Lower leg skin (tissue), 4 donors: ENCODE measurements at regions not wholly inside any gene's neighbourhood (a gene's known extent, or its start where the extent isn't known, plus 50 kb on each side); places are given as distances from the start of the nearest gene placed in this dataset.

Experiments used
- DNase-seq, 2 donors: peaks; one replicate each; pipeline ENCODE4 v3.0.0-alpha.2; 2019; ENCODE audit warnings: low spot score in 2 of 2
- H3K4me3 ChIP-seq: fragments of 200-600 bp; sonication (generic); 2 replicates; pipeline ENCODE4 v1.5.1; 2017; ENCODE audit warnings: mild to moderate bottlenecking, low read depth; ENCODE audit not compliant: poor library complexity, severe bottlenecking
- POLR2A ChIP-seq, 2 donors: fragments of 450-650 bp; IDR thresholded peaks; one replicate each; pipeline ENCODE4 v1.6.1; 2016 to 2017; ENCODE audit warnings: antibody characterized with exemption in 2 of 2, mild to moderate bottlenecking in 1 of 2, moderate library complexity in 1 of 2
- WGBS, 2 donors: methylation state at CpG; one replicate each; pipeline ENCODE4 v1.1.5; 2018; 5-methylcytosine and 5-hydroxymethylcytosine counted together
- intact Hi-C: fragments of 100-400 bp; cut with DNase I; formaldehyde crosslinking; loops from one replicate; pipeline ENCODE4 v1.15.0; 2023; ENCODE audit warnings: low total_unique reads
- TF ChIP-seq, protein P1 (sequence below), 3 donors: fragments of 450-650 bp; IDR thresholded peaks; one replicate each; pipeline ENCODE4 v1.5.1; 2016; ENCODE audit warnings: antibody characterized with exemption in 3 of 3, mild to moderate bottlenecking in 3 of 3, moderate library complexity in 2 of 3

DNA sequence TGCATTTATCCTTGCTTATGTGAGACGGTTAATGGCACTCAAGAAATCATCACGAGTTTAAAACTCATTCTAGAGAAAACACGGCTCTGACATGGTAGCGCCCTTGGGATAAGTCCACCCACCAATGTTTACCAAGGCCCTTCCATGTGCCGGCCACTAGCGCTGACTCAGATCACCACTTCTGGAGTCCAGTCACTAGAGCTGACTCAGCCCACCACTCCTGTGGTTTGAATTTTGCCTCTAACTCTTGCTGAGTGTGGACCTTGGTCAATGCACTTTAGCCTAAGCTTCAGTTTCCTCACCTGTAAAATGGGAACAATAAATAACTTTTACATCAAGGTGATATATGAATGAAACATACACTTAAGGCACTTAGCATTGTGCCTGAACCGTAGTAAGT, 358.4 kb upstream of the PROK2 start:
- no peak overlapping the region for H3K4me3 ChIP-seq
- DNase-seq = no peak
- TF ChIP-seq POLR2A (IDR thresholded peaks at IDR 0.05) = no peak
- TF ChIP-seq, protein P1, sequence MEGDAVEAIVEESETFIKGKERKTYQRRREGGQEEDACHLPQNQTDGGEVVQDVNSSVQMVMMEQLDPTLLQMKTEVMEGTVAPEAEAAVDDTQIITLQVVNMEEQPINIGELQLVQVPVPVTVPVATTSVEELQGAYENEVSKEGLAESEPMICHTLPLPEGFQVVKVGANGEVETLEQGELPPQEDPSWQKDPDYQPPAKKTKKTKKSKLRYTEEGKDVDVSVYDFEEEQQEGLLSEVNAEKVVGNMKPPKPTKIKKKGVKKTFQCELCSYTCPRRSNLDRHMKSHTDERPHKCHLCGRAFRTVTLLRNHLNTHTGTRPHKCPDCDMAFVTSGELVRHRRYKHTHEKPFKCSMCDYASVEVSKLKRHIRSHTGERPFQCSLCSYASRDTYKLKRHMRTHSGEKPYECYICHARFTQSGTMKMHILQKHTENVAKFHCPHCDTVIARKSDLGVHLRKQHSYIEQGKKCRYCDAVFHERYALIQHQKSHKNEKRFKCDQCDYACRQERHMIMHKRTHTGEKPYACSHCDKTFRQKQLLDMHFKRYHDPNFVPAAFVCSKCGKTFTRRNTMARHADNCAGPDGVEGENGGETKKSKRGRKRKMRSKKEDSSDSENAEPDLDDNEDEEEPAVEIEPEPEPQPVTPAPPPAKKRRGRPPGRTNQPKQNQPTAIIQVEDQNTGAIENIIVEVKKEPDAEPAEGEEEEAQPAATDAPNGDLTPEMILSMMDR (IDR thresholded peaks at IDR 0.05) = no peak
- WGBS, 2 donors = 94 to 96% methylated on average over 7 of the region's 7 CpGs
- intact Hi-C loops = no loop called here

DNA sequence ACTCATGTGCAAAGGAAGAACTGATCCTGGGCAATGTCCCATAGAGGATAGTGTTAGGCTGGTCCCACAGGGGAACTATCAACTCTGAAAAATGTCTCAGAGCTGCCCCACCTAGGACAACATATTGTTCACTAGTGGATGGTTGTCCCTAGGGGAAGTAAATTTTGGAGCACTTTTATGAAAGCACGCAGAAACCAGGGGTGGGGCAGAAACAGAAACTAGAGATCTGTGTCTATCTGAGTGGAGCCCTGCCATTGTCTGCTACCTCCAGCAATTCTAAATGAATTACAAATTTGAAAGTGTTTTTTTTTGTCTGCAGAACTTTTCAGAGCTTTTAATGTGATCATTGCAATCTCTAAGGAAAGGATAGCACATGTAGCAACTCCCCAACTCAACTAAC, 357.1 kb upstream of the PROK2 start:
- intact Hi-C loops = no loop called here
- TF ChIP-seq, protein P1 (IDR thresholded peaks at IDR 0.05) = no peak
- no peak for TF ChIP-seq POLR2A (IDR thresholded peaks at IDR 0.05)
- WGBS, 2 donors = 45 to 52% methylated on average over 1 of the region's 1 CpG
- no peak for DNase-seq
- H3K4me3 ChIP-seq = no peak overlapping the region

DNA sequence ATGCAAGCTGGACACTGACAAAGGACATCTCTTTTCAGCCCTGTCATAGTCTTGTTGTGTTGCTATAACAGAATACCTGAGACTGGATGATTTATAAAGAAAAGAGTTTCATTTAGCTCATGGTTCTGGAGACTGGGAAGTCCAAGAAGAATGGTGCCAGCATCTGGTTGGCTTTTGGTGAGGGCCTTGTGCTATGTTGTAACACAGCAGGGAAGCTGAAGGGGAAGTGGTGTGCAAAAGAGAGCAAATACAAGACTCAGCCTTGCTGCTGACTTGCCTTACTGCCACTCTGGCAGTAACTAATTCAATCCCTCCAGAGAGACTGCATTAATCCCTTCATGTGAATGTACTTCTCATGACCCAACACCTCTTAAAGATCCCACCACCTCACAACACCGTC, 356.3 kb upstream of the PROK2 start:
- no peak overlapping the region for H3K4me3 ChIP-seq
- 83 to 87% methylated on average over 1 of the region's 1 CpG for WGBS, 2 donors
- no peak for TF ChIP-seq POLR2A (IDR thresholded peaks at IDR 0.05)
- TF ChIP-seq, protein P1 (IDR thresholded peaks at IDR 0.05) = no peak
- intact Hi-C loops = no loop called here
- peak in 1 of 2 donors; percentile 52 for DNase-seq

DNA sequence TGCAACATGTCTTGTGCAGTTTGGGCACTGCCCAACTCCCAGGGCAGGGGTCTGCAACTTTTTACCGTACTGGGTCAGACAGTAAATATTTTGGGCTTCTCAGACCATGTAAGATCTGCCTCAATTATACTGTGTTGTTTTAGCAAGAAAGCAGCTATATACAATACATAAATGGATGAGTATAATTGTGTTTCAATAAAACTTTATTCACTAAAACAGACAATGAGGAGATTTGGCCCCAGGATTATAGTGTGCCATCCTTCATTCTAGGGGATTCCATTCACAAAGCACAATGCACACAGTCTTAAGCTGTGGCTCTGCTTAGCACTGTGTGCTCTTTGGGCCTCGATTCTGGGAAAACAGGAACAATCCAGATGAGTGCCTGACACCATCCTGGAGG, 354.4 kb upstream of the PROK2 start:
- WGBS, 2 donors = 95 to 100% methylated on average over 2 of the region's 2 CpGs
- intact Hi-C loops = no loop called here
- DNase-seq = no peak
- H3K4me3 ChIP-seq = no peak overlapping the region
- TF ChIP-seq, protein P1 (IDR thresholded peaks at IDR 0.05) = no peak

DNA sequence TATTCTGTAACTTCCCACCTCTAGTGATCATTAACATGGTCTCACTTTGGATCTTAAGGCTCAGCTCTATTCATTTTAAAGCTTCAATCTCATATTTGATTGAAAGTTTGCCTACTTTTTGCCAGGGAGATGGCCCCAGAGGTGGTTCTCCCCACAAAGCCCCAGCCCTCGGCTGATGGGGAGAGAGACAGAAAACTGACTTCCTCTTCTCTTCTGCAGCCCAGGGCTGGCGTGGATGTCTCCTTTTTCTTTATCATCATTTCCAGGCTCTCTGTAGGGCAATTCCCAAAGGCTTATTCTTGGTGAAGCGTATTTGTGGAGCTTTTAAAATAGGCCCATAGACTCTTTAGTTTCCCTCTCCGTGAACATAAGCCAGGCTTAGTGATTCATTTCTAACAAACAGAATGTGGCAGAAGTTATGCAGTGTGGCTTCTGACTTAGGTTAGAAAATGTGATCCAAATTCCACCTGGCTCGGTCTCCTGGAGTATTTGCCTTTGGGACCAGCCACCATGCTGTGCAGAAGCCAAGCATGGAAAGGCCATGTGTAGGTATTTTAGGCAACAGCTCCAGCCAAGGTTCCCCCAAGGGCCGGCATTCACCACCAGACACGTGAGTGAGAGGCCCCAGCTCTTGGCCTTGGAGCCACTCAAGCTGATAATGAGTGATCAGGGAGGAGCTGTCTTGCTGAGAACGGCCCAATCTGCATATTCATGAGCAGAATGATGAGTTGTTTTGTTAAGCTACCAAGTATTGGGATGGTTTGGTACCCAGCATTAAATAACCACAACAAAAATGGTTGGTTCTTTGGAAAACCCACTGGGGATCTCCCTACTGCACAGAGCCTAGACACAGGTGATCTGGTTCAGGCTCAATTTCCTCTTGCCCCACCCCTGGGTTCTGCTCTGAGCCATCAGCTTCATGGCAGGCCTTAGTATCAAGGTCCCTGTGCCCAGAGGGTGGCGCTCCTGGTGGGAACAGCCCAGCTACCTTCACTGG, 353.2 kb upstream of the PROK2 start:
- 79 to 88% methylated on average over 9 of the region's 9 CpGs for WGBS, 2 donors
- no peak overlapping the region for H3K4me3 ChIP-seq
- no peak for TF ChIP-seq POLR2A (IDR thresholded peaks at IDR 0.05)
- TF ChIP-seq, protein P1 (IDR thresholded peaks at IDR 0.05) = no peak
- peak in 1 of 2 donors; percentile 68 for DNase-seq
- intact Hi-C loops = no loop called here
